GM12875 (cell line): ENCODE measurements at regions not wholly inside any gene's neighbourhood (a gene's known extent, or its start where the extent isn't known, plus 50 kb on each side); places are given as distances from the start of the nearest gene placed in this dataset.

Source experiments
- H3K4me3 ChIP-seq: one replicate; pipeline ENCODE4 v1.5.1; 2011; ENCODE audit warnings: low read depth, low read length, control low read depth
- CTCF ChIP-seq: IDR thresholded peaks from 2 replicates; pipeline ENCODE4 v1.5.1; 2011; ENCODE audit warnings: low read depth, mild to moderate bottlenecking, control low read depth, inconsistent platforms, low read length, moderate library complexity, borderline replicate concordance; ENCODE audit not compliant: insufficient read depth

GRCh38 chr5:68365889-68366288 lies 150.3 kb downstream of the PIK3R1 start:
- no peak overlapping the region for H3K4me3 ChIP-seq
- TF ChIP-seq CTCF, result no peak

- TF ChIP-seq CTCF, result no peak
- H3K4me3 ChIP-seq, result no peak overlapping the region
Observed at GRCh38 chr5:68367287-68367686, 151.7 kb downstream of the PIK3R1 start.

- no peak overlapping the region for H3K4me3 ChIP-seq
- no peak for TF ChIP-seq CTCF
Observed at GRCh38 chr5:68367717-68368116, 152.2 kb downstream of the PIK3R1 start.

- no peak for TF ChIP-seq CTCF
- no peak overlapping the region for H3K4me3 ChIP-seq
Observed at GRCh38 chr5:68368311-68369022, 152.9 kb downstream of the PIK3R1 start.

- H3K4me3 ChIP-seq, result no peak overlapping the region
- no peak for TF ChIP-seq CTCF
Observed at GRCh38 chr5:68369023-68369359, 153.4 kb downstream of the PIK3R1 start.

- no peak overlapping the region for H3K4me3 ChIP-seq
- no peak for TF ChIP-seq CTCF
Observed at GRCh38 chr5:68369457-68370125, 154.0 kb downstream of the PIK3R1 start.

- no peak for TF ChIP-seq CTCF
Observed at GRCh38 chr5:68370196-68370595, 154.6 kb downstream of the PIK3R1 start.

More at GRCh38 chr5:68370196-68370595, 154.6 kb downstream of the PIK3R1 start:
- H3K4me3 ChIP-seq, result no peak overlapping the region
